Stomach (tissue), 8 donors: ENCODE measurements at regions not wholly inside any gene's neighbourhood (a gene's known extent, or its start where the extent isn't known, plus 50 kb on each side); places are given as distances from the start of the nearest gene placed in this dataset.

ENCODE experiments used
- DNase-seq, 2 donors: peaks; one replicate each; pipeline versions ENCODE4 v3.0.0 to v3.0.0-alpha.2; 2013 to 2019
- H3K27ac ChIP-seq, 5 donors: fragments of 200-600 bp in 4 of 5; sonication (generic) in 4 of 5; one replicate each; pipeline ENCODE4 v1.5.1; 2013 to 2019; ENCODE audit warnings: mild to moderate bottlenecking in 1 of 5, moderate library complexity in 1 of 5
- H3K27me3 ChIP-seq, 3 donors: fragments of 200-600 bp; sonication (generic); one replicate each; pipeline ENCODE4 v1.5.1; 2017 to 2019; ENCODE audit warnings: mixed run types in 1 of 3
- H3K36me3 ChIP-seq, 4 donors: fragments of 200-600 bp; sonication (generic); 1 replicate in 3 of 4; 2 replicates in 1 of 4; pipeline ENCODE4 v1.5.1; 2016 to 2019
- H3K4me1 ChIP-seq, 4 donors: fragments of 200-600 bp; sonication (generic); one replicate each; pipeline ENCODE4 v1.5.1; 2016 to 2019
- H3K4me3 ChIP-seq, 4 donors: fragments of 200-600 bp; sonication (generic) in 3 of 4; one replicate each; pipeline ENCODE4 v1.5.1; 2016 to 2019; ENCODE audit warnings: mild to moderate bottlenecking in 1 of 4
- H3K9me3 ChIP-seq, 4 donors: fragments of 200-600 bp; sonication (generic); one replicate each; pipeline ENCODE4 v1.5.1; 2016 to 2019
- CTCF ChIP-seq, 7 experiments: fragments of 450-650 bp in 4 of 7; fragments of 200-600 bp in 3 of 7; sonication (generic) in 3 of 7; IDR thresholded peaks; one replicate each; pipeline ENCODE4 v1.5.1; 2016 to 2019; ENCODE audit warnings: antibody characterized with exemption in 7 of 7, control low read depth in 2 of 7, mild to moderate bottlenecking in 1 of 7
- EP300 ChIP-seq: sonication (generic); formaldehyde crosslinking; IDR thresholded peaks from one replicate; pipeline ENCODE4 v1.6.1; 2017; ENCODE audit warnings: antibody characterized with exemption
- POLR2A ChIP-seq, 4 donors: fragments of 450-650 bp; IDR thresholded peaks; one replicate each; pipeline ENCODE4 v1.6.1; 2016; ENCODE audit warnings: antibody characterized with exemption in 4 of 4, control low read depth in 2 of 4, mild to moderate bottlenecking in 1 of 4, moderate library complexity in 1 of 4
- POLR2AphosphoS5 ChIP-seq, 3 donors: sonication (generic); formaldehyde crosslinking; IDR thresholded peaks; one replicate each; pipeline ENCODE4 v1.6.1; 2016; ENCODE audit warnings: antibody characterized with exemption in 3 of 3
- WGBS, 5 donors: extraction: QIAGEN DNeasy Blood & Tissue Kit in 3 of 5; methylation state at CpG; one replicate each; pipeline versions ENCODE4 v1.1.5 to v1.1.7; 2013 to 2018; 5-methylcytosine and 5-hydroxymethylcytosine counted together
- intact Hi-C: fragments of 100-400 bp; cut with DNase I; formaldehyde crosslinking; loops from one replicate; pipeline ENCODE4 v1.15.1; 2023; ENCODE audit warnings: low total_unique reads
- donor health status: healthy with polysubstance abuse.
- donor health status: Bipolar disorder and iron deficiency.
- donor health status: healthy.

- no peak overlapping the region for H3K27ac ChIP-seq
- DNase-seq, result no peak
- H3K36me3 ChIP-seq, result no peaks in the 10 kb centered on the region
- 80 to 87% (median 84%) methylated on average over 8 of the region's 8 CpGs for WGBS, 5 donors
- no peaks in the 10 kb centered on the region for H3K9me3 ChIP-seq
- H3K27me3 ChIP-seq, result no peaks in the 10 kb centered on the region
- H3K4me3 ChIP-seq, result no peak overlapping the region
- no peaks in the 10 kb centered on the region for H3K4me1 ChIP-seq
- TF ChIP-seq EP300 (no peak), CTCF (IDR thresholded peaks at IDR 0.05) (no peak), POLR2AphosphoS5 (IDR thresholded peaks at IDR 0.05) (no peak), POLR2A (IDR thresholded peaks at IDR 0.05) (no peak)
- intact Hi-C loops, result no loop called here
These were observed 348.0 kb downstream of the BTBD3 start for GRCh38 chr20:12265662-12266061.

GRCh38 chr20:12269579-12269978, 351.9 kb downstream of the BTBD3 start:
- Histone ChIP-seq H3K36me3 (no peaks in the 10 kb centered on the region), H3K4me1 (no peaks in the 10 kb centered on the region), H3K4me3 (no peak overlapping the region), H3K27ac (no peak overlapping the region), H3K27me3 (no peaks in the 10 kb centered on the region), H3K9me3 (no peaks in the 10 kb centered on the region)
- no peak for DNase-seq
- intact Hi-C loops, result no loop called here
- 79 to 87% (median 84%) methylated on average over 6 of the region's 6 CpGs for WGBS, 5 donors
- TF ChIP-seq POLR2A (IDR thresholded peaks at IDR 0.05), result no peak
- TF ChIP-seq POLR2AphosphoS5 (IDR thresholded peaks at IDR 0.05), result no peak
- TF ChIP-seq CTCF (IDR thresholded peaks at IDR 0.05), result no peak
- no peak for TF ChIP-seq EP300

- intact Hi-C loops, result no loop called here
- Histone ChIP-seq H3K4me1 (no peaks in the 10 kb centered on the region), H3K27ac (no peak overlapping the region), H3K4me3 (no peak overlapping the region), H3K36me3 (no peaks in the 10 kb centered on the region), H3K9me3 (no peaks in the 10 kb centered on the region), H3K27me3 (no peaks in the 10 kb centered on the region)
- DNase-seq, result no peak
- WGBS, 5 donors, result 77 to 86% (median 84%) methylated on average over 4 of the region's 4 CpGs
- TF ChIP-seq POLR2AphosphoS5 (IDR thresholded peaks at IDR 0.05), result no peak
- TF ChIP-seq POLR2A (IDR thresholded peaks at IDR 0.05), result no peak
- no peak for TF ChIP-seq EP300
- no peak for TF ChIP-seq CTCF (IDR thresholded peaks at IDR 0.05)
These were observed 353.2 kb downstream of the BTBD3 start for GRCh38 chr20:12270863-12271262.

GRCh38 chr20:12276011-12276673, 358.4 kb downstream of the BTBD3 start:
- Histone ChIP-seq H3K4me1 (no peaks in the 10 kb centered on the region), H3K36me3 (no peaks in the 10 kb centered on the region), H3K27ac (no peak overlapping the region), H3K4me3 (no peak overlapping the region), H3K9me3 (no peaks in the 10 kb centered on the region), H3K27me3 (no peaks in the 10 kb centered on the region)
- no peak for TF ChIP-seq CTCF (IDR thresholded peaks at IDR 0.05)
- TF ChIP-seq EP300, result no peak
- TF ChIP-seq POLR2AphosphoS5 (IDR thresholded peaks at IDR 0.05), result no peak
- TF ChIP-seq POLR2A (IDR thresholded peaks at IDR 0.05), result no peak
- 75 to 96% (median 80%) methylated on average over 1 of the region's 1 CpG for WGBS, 5 donors
- DNase-seq, result peak in 1 of 2 donors; percentile 21
- intact Hi-C loops, result no loop called here
